HUES64 (cell line): ENCODE measurements at regions not wholly inside any gene's neighbourhood (a gene's known extent, or its start where the extent isn't known, plus 50 kb on each side); places are given as distances from the start of the nearest gene placed in this dataset.
"Not testable (repeated sequence)": the region's sequence is repeated elsewhere in the genome, so short reads cannot be mapped to it uniquely, and the experiment has no call there.

Experiments
- H3K27ac ChIP-seq: 2 replicates; pipeline ENCODE4 v1.7.0; 2013; ENCODE audit warnings: low read depth, low read length, inconsistent platforms
- H3K27me3 ChIP-seq: 2 replicates; pipeline ENCODE4 v1.6.1; 2013; ENCODE audit warnings: mild to moderate bottlenecking, low read length; ENCODE audit not compliant: insufficient read depth
- H3K36me3 ChIP-seq: 2 replicates; pipeline ENCODE4 v1.6.1; 2013; ENCODE audit warnings: mild to moderate bottlenecking, low read length; ENCODE audit not compliant: insufficient read depth
- H3K4me1 ChIP-seq: 2 replicates; pipeline ENCODE4 v1.6.1; 2013; ENCODE audit warnings: mild to moderate bottlenecking, low read length, moderate library complexity; ENCODE audit not compliant: insufficient read depth
- H3K4me3 ChIP-seq: 2 replicates; pipeline ENCODE4 v1.5.1; 2013; ENCODE audit warnings: mild to moderate bottlenecking, low read length, moderate library complexity
- H3K9ac ChIP-seq: 2 replicates; pipeline ENCODE4 v1.6.1; 2013; ENCODE audit warnings: mild to moderate bottlenecking, low read depth, low read length
- H3K9me3 ChIP-seq: 2 replicates; pipeline ENCODE4 v1.6.1; 2013; ENCODE audit warnings: low read depth, low read length; ENCODE audit not compliant: insufficient read depth
- WGBS: fragments of 150-250, 120-280 bp; methylation state at CpG from one replicate; pipeline ENCODE4 v1.1.7; 2013; ENCODE audit warnings: missing lambda C conversion rate; 5-methylcytosine and 5-hydroxymethylcytosine counted together

GRCh38 chr2:38482710-38483109 is 105.6 kb upstream of the ATL2 start:
- not testable (repeated sequence) for H3K4me1 ChIP-seq, H3K27ac ChIP-seq, H3K4me3 ChIP-seq, H3K9ac ChIP-seq, H3K27me3 ChIP-seq, H3K36me3 ChIP-seq
- 95% methylated on average over 3 of the region's 6 CpGs for WGBS
- peaks cover 13% of the 10 kb centered on the region for H3K9me3 ChIP-seq

GRCh38 chr2:38480617-38481016 is 103.5 kb upstream of the ATL2 start:
- Histone ChIP-seq H3K27me3 (no peaks in the 10 kb centered on the region), H3K4me1 (no peaks in the 10 kb centered on the region), H3K9ac (no peak overlapping the region), H3K4me3 (no peak overlapping the region), H3K36me3 (no peaks in the 10 kb centered on the region), H3K27ac (no peak overlapping the region), H3K9me3 (peaks cover 13% of the 10 kb centered on the region)

- Histone ChIP-seq H3K9me3 (peaks cover 13% of the 10 kb centered on the region), H3K36me3 (no peaks in the 10 kb centered on the region), H3K27me3 (no peaks in the 10 kb centered on the region), H3K9ac (no peak overlapping the region), H3K4me3 (no peak overlapping the region), H3K27ac (no peak overlapping the region), H3K4me1 (no peaks in the 10 kb centered on the region)
- 81% methylated on average over 2 of the region's 2 CpGs for WGBS
Measured at GRCh38 chr2:38477006-38477405, 99.9 kb upstream of the ATL2 start.

GRCh38 chr2:38475567-38475881 is 98.5 kb upstream of the ATL2 start:
- Histone ChIP-seq H3K27ac (no peak overlapping the region), H3K4me1 (no peaks in the 10 kb centered on the region), H3K36me3 (no peaks in the 10 kb centered on the region), H3K9me3 (peaks cover 7% of the 10 kb centered on the region), H3K4me3 (no peak overlapping the region), H3K9ac (no peak overlapping the region), H3K27me3 (no peaks in the 10 kb centered on the region)
- WGBS, result 95% methylated on average over 3 of the region's 3 CpGs

DNA sequence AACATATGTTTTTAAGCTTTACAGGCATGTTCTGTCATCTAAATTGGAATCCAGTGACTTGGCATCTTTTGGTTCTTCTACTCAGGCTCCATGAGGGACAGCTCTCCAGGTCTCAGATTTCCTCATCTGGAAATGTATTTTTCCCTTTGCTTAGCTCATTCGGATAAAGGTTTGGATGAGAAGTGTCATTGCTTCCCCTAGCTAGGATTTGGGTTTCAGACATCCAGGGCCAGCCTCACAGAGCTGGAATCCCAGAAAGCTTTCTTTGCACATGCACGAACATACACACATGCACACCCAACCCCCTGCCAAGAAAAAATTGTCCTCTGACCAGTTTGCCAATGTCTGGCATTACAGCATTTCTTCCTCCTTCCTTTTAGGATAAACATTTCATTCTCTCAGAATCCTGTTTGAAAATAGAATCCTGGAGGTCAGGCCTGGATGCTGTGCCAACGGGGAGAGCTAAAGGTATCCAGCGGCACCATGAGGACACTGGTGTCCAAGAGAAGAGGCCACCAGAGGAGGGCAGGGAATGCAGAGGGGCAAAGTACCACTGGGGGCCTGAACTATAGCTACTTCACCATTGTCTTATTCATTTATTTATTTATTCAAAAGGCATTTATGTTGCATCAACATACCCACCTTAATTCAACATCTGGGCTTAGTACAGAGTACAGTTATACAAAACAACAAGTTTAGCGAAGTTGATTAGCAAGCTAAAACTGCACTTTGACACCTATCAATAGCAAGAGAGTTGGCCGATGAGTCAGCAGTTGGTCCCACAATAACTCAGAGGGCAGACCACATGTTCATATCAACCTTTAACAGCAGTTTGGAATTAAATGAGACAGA is 97.9 kb upstream of the ATL2 start:
- Histone ChIP-seq H3K4me1 (no peaks in the 10 kb centered on the region), H3K36me3 (no peaks in the 10 kb centered on the region), H3K4me3 (no peak overlapping the region), H3K27ac (no peak overlapping the region), H3K9ac (no peak overlapping the region), H3K9me3 (peaks cover 1% of the 10 kb centered on the region; the same call in 1 of the 2 replicates), H3K27me3 (no peaks in the 10 kb centered on the region)
- WGBS, result 93% methylated on average over 6 of the region's 6 CpGs

DNA sequence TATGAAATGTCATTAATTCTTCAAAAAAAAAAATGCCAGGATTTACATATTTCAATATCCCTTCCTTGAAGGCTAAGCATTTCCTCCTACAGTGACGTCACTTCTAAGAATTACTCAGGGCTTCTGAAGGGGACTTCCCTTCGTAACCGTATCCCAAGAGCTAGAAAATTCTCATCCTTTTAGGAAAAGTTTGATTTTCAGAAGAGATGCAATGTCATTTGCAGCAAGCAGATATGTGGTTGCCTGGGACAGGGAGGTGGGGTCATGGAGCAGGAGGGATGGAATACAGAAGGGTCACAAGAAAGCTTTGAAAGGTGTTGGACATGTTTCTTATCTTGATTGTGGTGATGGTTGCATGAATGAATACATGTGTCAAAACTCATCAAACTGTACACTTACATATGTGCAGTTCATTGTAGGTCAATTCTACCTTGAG is 97.0 kb upstream of the ATL2 start:
- H3K9me3 ChIP-seq, result no peaks in the 10 kb centered on the region
- H3K4me1 ChIP-seq, result no peaks in the 10 kb centered on the region
- H3K9ac ChIP-seq, result no peak overlapping the region
- H3K4me3 ChIP-seq, result no peak overlapping the region
- WGBS, result 94% methylated on average over 3 of the region's 3 CpGs
- H3K27me3 ChIP-seq, result no peaks in the 10 kb centered on the region
- no peak overlapping the region for H3K27ac ChIP-seq
- H3K36me3 ChIP-seq, result no peaks in the 10 kb centered on the region

DNA sequence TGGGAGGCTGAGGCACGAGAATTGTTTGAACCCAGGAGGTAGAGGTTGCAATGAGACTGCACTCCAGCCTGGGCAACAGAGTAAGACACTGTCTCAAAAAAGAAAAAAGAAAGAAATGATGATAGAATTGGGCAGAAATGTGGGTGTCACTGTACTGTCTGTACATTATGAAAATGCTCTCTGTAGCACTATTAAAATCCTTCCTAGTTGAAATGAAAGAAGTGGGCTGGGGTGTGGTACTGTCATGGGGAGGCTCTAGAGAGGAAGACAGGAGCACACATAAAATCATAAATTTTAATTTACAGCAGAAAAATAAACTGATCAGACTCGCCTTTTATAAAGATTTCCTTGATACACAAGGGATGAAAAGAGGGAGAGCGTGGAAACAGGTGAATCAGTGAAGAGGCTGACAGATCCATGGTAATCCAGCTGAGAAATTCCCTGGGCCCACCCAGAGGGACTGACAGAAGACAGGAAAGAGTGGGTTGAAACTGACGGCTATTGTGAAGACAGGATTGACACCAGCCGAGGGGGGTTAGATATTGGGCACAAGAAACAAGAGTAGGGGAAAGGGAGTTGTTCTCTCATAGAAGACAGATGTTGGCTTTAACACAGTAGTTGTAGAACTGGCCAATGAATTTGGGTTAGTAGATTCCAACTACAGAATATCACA is 96.4 kb upstream of the ATL2 start:
- no peak overlapping the region for H3K27ac ChIP-seq
- no peaks in the 10 kb centered on the region for H3K4me1 ChIP-seq
- no peak overlapping the region for H3K4me3 ChIP-seq
- no peaks in the 10 kb centered on the region for H3K36me3 ChIP-seq
- no peaks in the 10 kb centered on the region for H3K27me3 ChIP-seq
- H3K9ac ChIP-seq, result no peak overlapping the region
- H3K9me3 ChIP-seq, result no peaks in the 10 kb centered on the region
- WGBS, result 76% methylated on average over 5 of the region's 5 CpGs

- Histone ChIP-seq H3K4me3 (no peak overlapping the region), H3K9me3 (no peaks in the 10 kb centered on the region), H3K27me3 (no peaks in the 10 kb centered on the region), H3K27ac (no peak overlapping the region), H3K36me3 (no peaks in the 10 kb centered on the region), H3K4me1 (no peaks in the 10 kb centered on the region), H3K9ac (no peak overlapping the region)
- WGBS, result 93% methylated on average over 3 of the region's 3 CpGs
Measured at GRCh38 chr2:38470115-38470514, 93.0 kb upstream of the ATL2 start.

DNA sequence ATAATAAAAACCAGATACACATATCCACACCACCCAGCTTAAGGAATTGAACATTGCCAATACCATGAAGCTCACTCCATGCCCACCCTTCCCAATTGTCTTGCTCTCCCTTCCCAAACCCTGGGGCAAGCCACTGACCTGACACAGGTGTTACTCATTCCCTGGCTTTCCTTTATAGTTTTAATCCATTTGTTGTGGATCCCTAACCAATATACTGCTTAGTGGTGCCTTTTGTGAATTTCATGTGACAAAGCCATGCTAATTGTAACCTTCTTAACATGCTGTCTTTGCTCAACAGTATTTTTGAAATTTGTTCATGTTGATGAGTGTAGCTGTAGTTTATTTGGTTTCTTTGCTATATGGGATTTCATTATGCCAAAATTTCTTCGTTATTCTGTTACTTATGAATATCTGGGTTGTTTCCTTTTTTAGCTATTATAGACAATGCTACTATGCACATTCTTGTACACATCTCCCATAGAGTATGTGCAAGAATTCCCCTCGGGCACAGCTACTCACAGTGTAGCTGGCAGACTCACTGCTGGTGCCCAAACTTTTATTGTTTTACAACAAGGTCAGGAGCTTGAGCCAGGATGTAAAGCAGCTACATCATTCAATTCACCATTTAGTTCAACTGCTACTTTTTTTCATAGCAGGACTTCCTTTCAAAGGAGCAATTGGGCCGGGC is 90.8 kb upstream of the ATL2 start:
- no peak overlapping the region for H3K27ac ChIP-seq
- no peaks in the 10 kb centered on the region for H3K9me3 ChIP-seq
- H3K4me3 ChIP-seq, result no peak overlapping the region
- 95% methylated on average over 3 of the region's 3 CpGs for WGBS
- no peaks in the 10 kb centered on the region for H3K27me3 ChIP-seq
- no peak overlapping the region for H3K9ac ChIP-seq
- H3K36me3 ChIP-seq, result no peaks in the 10 kb centered on the region
- H3K4me1 ChIP-seq, result no peaks in the 10 kb centered on the region

- Histone ChIP-seq H3K27ac (no peak overlapping the region), H3K9me3 (no peaks in the 10 kb centered on the region), H3K36me3 (no peaks in the 10 kb centered on the region), H3K4me3 (no peak overlapping the region), H3K9ac (no peak overlapping the region), H3K4me1 (no peaks in the 10 kb centered on the region), H3K27me3 (no peaks in the 10 kb centered on the region)
- 83% methylated on average over 11 of the region's 11 CpGs for WGBS
Measured at GRCh38 chr2:38466876-38467767, 90.0 kb upstream of the ATL2 start.

DNA sequence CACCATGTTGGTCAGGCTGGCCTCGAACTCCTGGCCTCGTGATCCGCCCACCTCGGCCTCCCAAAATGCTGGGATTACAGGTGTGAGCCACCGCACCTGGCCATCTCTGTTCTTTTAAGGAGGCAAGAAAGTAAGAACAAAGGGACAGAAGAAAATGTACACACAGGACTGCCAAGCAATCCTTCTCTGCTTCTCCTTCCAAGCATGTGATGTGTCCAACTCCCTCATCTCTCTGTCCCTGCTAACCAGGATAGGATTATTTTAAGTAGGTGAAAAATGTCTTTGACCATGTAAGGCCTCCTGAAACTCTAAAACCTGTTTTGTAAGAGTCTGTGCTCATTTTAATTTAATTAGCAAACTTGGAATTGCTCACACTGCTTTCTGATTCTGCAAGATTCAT is 89.3 kb upstream of the ATL2 start:
- H3K27ac ChIP-seq, result no peak overlapping the region
- H3K36me3 ChIP-seq, result no peaks in the 10 kb centered on the region
- no peaks in the 10 kb centered on the region for H3K4me1 ChIP-seq
- H3K4me3 ChIP-seq, result no peak overlapping the region
- no peaks in the 10 kb centered on the region for H3K27me3 ChIP-seq
- 94% methylated on average over 5 of the region's 5 CpGs for WGBS
- H3K9ac ChIP-seq, result no peak overlapping the region
- no peaks in the 10 kb centered on the region for H3K9me3 ChIP-seq
